ENCODE measurements at regions not wholly inside any gene's neighbourhood (a gene's known extent, or its start where the extent isn't known, plus 50 kb on each side); places are given as distances from the start of the nearest gene placed in this dataset.

DNA sequence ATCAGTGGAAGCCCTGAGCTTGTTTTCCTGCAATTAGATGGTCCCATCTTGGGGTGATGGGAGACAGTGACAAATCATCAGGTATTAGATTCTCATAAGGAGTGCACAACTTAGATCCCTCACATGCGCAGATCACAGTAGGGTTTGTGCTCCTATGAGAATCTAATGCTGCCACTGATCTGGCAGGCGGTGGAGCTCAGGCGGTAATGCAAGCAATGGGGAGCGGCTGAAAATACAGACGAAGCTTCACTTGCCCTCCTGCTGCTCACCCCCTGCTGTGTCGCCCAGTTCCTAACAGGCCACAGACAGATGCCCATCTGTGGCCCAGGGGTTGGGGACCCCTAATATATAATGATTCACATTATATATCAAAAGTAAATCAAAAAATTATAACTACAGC is 258.8 kb upstream of the USP15 start:
- TF ChIP-seq, protein P1, sequence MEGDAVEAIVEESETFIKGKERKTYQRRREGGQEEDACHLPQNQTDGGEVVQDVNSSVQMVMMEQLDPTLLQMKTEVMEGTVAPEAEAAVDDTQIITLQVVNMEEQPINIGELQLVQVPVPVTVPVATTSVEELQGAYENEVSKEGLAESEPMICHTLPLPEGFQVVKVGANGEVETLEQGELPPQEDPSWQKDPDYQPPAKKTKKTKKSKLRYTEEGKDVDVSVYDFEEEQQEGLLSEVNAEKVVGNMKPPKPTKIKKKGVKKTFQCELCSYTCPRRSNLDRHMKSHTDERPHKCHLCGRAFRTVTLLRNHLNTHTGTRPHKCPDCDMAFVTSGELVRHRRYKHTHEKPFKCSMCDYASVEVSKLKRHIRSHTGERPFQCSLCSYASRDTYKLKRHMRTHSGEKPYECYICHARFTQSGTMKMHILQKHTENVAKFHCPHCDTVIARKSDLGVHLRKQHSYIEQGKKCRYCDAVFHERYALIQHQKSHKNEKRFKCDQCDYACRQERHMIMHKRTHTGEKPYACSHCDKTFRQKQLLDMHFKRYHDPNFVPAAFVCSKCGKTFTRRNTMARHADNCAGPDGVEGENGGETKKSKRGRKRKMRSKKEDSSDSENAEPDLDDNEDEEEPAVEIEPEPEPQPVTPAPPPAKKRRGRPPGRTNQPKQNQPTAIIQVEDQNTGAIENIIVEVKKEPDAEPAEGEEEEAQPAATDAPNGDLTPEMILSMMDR (IDR thresholded peaks at IDR 0.05; ENCODE audit: low read depth, low read length, poor library complexity, severe bottlenecking) = no peak
- no peak for TF ChIP-seq EZH2phosphoT487 (IDR thresholded peaks at IDR 0.05; ENCODE audit: borderline replicate concordance, low read length)

Measured in DOHH2 (cell line).